ENCODE measurements at regions not wholly inside any gene's neighbourhood (a gene's known extent, or its start where the extent isn't known, plus 50 kb on each side); places are given as distances from the start of the nearest gene placed in this dataset.

GRCh38 chr22:49161002-49161850 is 666.4 kb downstream of the BRD1 start:
- TF ChIP-seq CTCF (conservative IDR thresholded peaks at IDR 0.05; ENCODE audit: low read depth, low read length) (no peak), EZH2 (IDR thresholded peaks at IDR 0.05; ENCODE audit: low read length, unreplicated experiment) (no peak), EZH2phosphoT487 (IDR thresholded peaks at IDR 0.05; ENCODE audit: borderline replicate concordance, low read length) (no peak)

All from PC-3 (cell line).